Liver (tissue), 8 donors: ENCODE measurements at regions not wholly inside any gene's neighbourhood (a gene's known extent, or its start where the extent isn't known, plus 50 kb on each side); places are given as distances from the start of the nearest gene placed in this dataset.

ENCODE experiments used
- DNase-seq: peaks from one replicate; pipeline ENCODE4 v3.0.0-alpha.2; 2017; ENCODE audit warnings: low spot score
- H3K27ac ChIP-seq, 2 donors: one replicate each; pipeline ENCODE4 v1.7.0; 2013; ENCODE audit warnings: inconsistent platforms in 2 of 2, low read length in 2 of 2, control low read depth in 1 of 2, low read depth in 1 of 2, mild to moderate bottlenecking in 1 of 2
- H3K27me3 ChIP-seq, 4 donors: one replicate each; pipeline versions ENCODE4 v1.6.1 to v1.7.0; 2013; ENCODE audit warnings: low read length in 3 of 4, inconsistent platforms in 1 of 4, mild to moderate bottlenecking in 1 of 4, moderate library complexity in 1 of 4; ENCODE audit not compliant: control insufficient read depth in 4 of 4, insufficient read depth in 4 of 4
- H3K36me3 ChIP-seq, 4 donors: one replicate each; pipeline versions ENCODE4 v1.6.1 to v1.7.0; 2013; ENCODE audit warnings: low read length in 3 of 4, mild to moderate bottlenecking in 3 of 4, low read depth in 1 of 4, moderate library complexity in 1 of 4; ENCODE audit not compliant: control insufficient read depth in 4 of 4, insufficient read depth in 3 of 4
- H3K4me1 ChIP-seq, 4 donors: one replicate each; pipeline versions ENCODE4 v1.6.1 to v1.7.0; 2013; ENCODE audit warnings: low read length in 3 of 4, mild to moderate bottlenecking in 3 of 4, moderate library complexity in 1 of 4; ENCODE audit not compliant: control insufficient read depth in 4 of 4, insufficient read depth in 4 of 4
- H3K4me3 ChIP-seq, 3 donors: one replicate each; pipeline versions ENCODE4 v1.6.1 to v1.7.0; 2013; ENCODE audit warnings: low read length in 3 of 3, control low read depth in 1 of 3, low read depth in 1 of 3, mild to moderate bottlenecking in 1 of 3
- H3K9ac ChIP-seq, 2 donors: one replicate each; pipeline ENCODE4 v1.7.0; 2013; ENCODE audit warnings: low read length in 2 of 2, mild to moderate bottlenecking in 2 of 2, moderate library complexity in 2 of 2, control low read depth in 1 of 2, low read depth in 1 of 2
- H3K9me3 ChIP-seq, 4 donors: one replicate each; pipeline versions ENCODE4 v1.6.1 to v1.7.0; 2013; ENCODE audit warnings: low read length in 3 of 4; ENCODE audit not compliant: control insufficient read depth in 4 of 4
- ATF3 ChIP-seq: IDR thresholded peaks from 2 replicates; pipeline ENCODE4 v1.6.1; 2016; ENCODE audit warnings: antibody characterized with exemption
- CTCF ChIP-seq: fragments of 150-350 bp; IDR thresholded peaks from 2 replicates; pipeline ENCODE4 v1.5.1; 2017; ENCODE audit warnings: improper control_type of control experiment, low read depth, low read length; ENCODE audit not compliant: missing input control
- EGR1 ChIP-seq, 2 donors: IDR thresholded peaks; 2 replicates each; pipeline ENCODE4 v1.6.1; 2016 to 2018; ENCODE audit warnings: antibody characterized with exemption in 2 of 2, low read depth in 2 of 2
- FOXA1 ChIP-seq: IDR thresholded peaks from 2 replicates; pipeline ENCODE4 v1.6.1; 2016; ENCODE audit warnings: antibody characterized with exemption
- FOXA2 ChIP-seq: IDR thresholded peaks from 2 replicates; pipeline ENCODE4 v1.6.1; 2016; ENCODE audit warnings: antibody characterized with exemption
- GABPA ChIP-seq, 2 donors: IDR thresholded peaks in 1 of 2; conservative IDR thresholded peaks in 1 of 2; 2 replicates each; pipeline ENCODE4 v1.6.1; 2016; ENCODE audit warnings: antibody characterized with exemption in 2 of 2, mild to moderate bottlenecking in 1 of 2, moderate library complexity in 1 of 2
- HNF4A ChIP-seq, 2 donors: conservative IDR thresholded peaks; 2 replicates each; pipeline ENCODE4 v1.6.1; 2016; ENCODE audit warnings: antibody characterized with exemption in 2 of 2, mild to moderate bottlenecking in 2 of 2
- HNF4G ChIP-seq: IDR thresholded peaks from 2 replicates; pipeline ENCODE4 v1.6.1; 2016; ENCODE audit warnings: antibody characterized with exemption
- JUND ChIP-seq, 2 donors: IDR thresholded peaks; 2 replicates each; pipeline ENCODE4 v1.6.1; 2016; ENCODE audit warnings: antibody characterized with exemption in 2 of 2
- NR2F2 ChIP-seq: IDR thresholded peaks from 2 replicates; pipeline ENCODE4 v1.6.1; 2016; ENCODE audit warnings: antibody characterized with exemption
- RAD21 ChIP-seq, 2 donors: IDR thresholded peaks; 2 replicates each; pipeline ENCODE4 v1.6.1; 2016; ENCODE audit warnings: antibody characterized with exemption in 2 of 2, mild to moderate bottlenecking in 2 of 2
- REST ChIP-seq: IDR thresholded peaks from 2 replicates; pipeline ENCODE4 v1.6.1; 2016; ENCODE audit warnings: antibody characterized with exemption, mild to moderate bottlenecking
- RXRA ChIP-seq, 2 donors: IDR thresholded peaks; 2 replicates each; pipeline ENCODE4 v1.6.1; 2017 to 2018; ENCODE audit warnings: antibody characterized with exemption in 2 of 2, mild to moderate bottlenecking in 1 of 2
- SP1 ChIP-seq: IDR thresholded peaks from 2 replicates; pipeline ENCODE4 v1.6.1; 2018; ENCODE audit warnings: antibody characterized with exemption, mild to moderate bottlenecking
- TAF1 ChIP-seq: conservative IDR thresholded peaks from 2 replicates; pipeline ENCODE4 v1.6.1; 2016; ENCODE audit warnings: antibody characterized with exemption, mild to moderate bottlenecking
- YY1 ChIP-seq: IDR thresholded peaks from 2 replicates; pipeline ENCODE4 v1.6.1; 2016; ENCODE audit warnings: antibody characterized with exemption, mild to moderate bottlenecking
- ZBTB33 ChIP-seq: IDR thresholded peaks from 2 replicates; pipeline ENCODE4 v1.6.1; 2016; ENCODE audit warnings: antibody characterized with exemption
- WGBS: extraction: QIAGEN DNeasy Blood & Tissue Kit; methylation state at CpG from one replicate; pipeline ENCODE4 v1.1.7; 2013; 5-methylcytosine and 5-hydroxymethylcytosine counted together
- TF ChIP-seq, protein P1 (sequence below): IDR thresholded peaks from 2 replicates; pipeline ENCODE4 v1.6.1; 2016; ENCODE audit warnings: antibody characterized with exemption
- donor health status: healthy.
- donor health status: healthy.
- donor health status: healthy.
- donor health status: healthy.
- donor health status: healthy.

- no peak for DNase-seq
- TF ChIP-seq RXRA (IDR thresholded peaks at IDR 0.05) (no peak), EGR1 (IDR thresholded peaks at IDR 0.05; ENCODE audit: low read depth in 2 of 2) (no peak), JUND (IDR thresholded peaks at IDR 0.05) (no peak), RAD21 (IDR thresholded peaks at IDR 0.05) (no peak), FOXA1 (no peak), ZBTB33 (no peak), REST (no peak), GABPA (IDR thresholded peaks at IDR 0.05 in 1 of 2, conservative IDR thresholded peaks at IDR 0.05 in 1 of 2) (no peak), NR2F2 (no peak), FOXA2 (no peak), TAF1 (no peak), SP1 (no peak), HNF4G (no peak), ATF3 (no peak), HNF4A (conservative IDR thresholded peaks at IDR 0.05) (no peak), CTCF (no peak), YY1 (no peak)
- TF ChIP-seq, protein P1, sequence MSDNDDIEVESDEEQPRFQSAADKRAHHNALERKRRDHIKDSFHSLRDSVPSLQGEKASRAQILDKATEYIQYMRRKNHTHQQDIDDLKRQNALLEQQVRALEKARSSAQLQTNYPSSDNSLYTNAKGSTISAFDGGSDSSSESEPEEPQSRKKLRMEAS: no peak
- WGBS: 32% methylated on average over 9 of the region's 9 CpGs
- Histone ChIP-seq H3K27ac (no peak overlapping the region), H3K4me3 (no peak overlapping the region), H3K27me3 (peaks cover 0 to 5% (median 0%) of the 10 kb centered on the region in 4 donors), H3K4me1 (peaks cover 0 to 6% (median 3%) of the 10 kb centered on the region in 4 donors), H3K36me3 (no peaks in the 10 kb centered on the region), H3K9me3 (no peaks in the 10 kb centered on the region), H3K9ac (no peak overlapping the region)
Measured at GRCh38 chr10:77711683-77712049, 74.1 kb upstream of the KCNMA1 start.
